Lung (tissue), 11 donors: ENCODE measurements at regions not wholly inside any gene's neighbourhood (a gene's known extent, or its start where the extent isn't known, plus 50 kb on each side); places are given as distances from the start of the nearest gene placed in this dataset.

Source experiments
- ATAC-seq: fragments of 200-7000 bp; cut with Tn5 transposase; one replicate; pipeline ENCODE4 v1.9.1; 2020; ENCODE audit warnings: moderate number of reproducible peaks; ENCODE audit not compliant: insufficient read depth, low FRiP score
- DNase-seq, 3 donors: peaks; one replicate each; pipeline ENCODE4 v3.0.0-alpha.2; 2013 to 2017
- H3K27ac ChIP-seq, 2 donors: one replicate each; pipeline ENCODE4 v1.5.1; 2013; ENCODE audit warnings: mild to moderate bottlenecking in 2 of 2, moderate library complexity in 2 of 2, control low read depth in 1 of 2, inconsistent platforms in 1 of 2, low read depth in 1 of 2, low read length in 1 of 2
- H3K27me3 ChIP-seq, 3 donors: one replicate each; pipeline ENCODE4 v1.5.1; 2013; ENCODE audit warnings: low read length in 2 of 3; ENCODE audit not compliant: control insufficient read depth in 3 of 3, insufficient read depth in 3 of 3
- H3K36me3 ChIP-seq, 4 donors: one replicate each; pipeline ENCODE4 v1.5.1; 2013; ENCODE audit warnings: low read length in 4 of 4, mild to moderate bottlenecking in 1 of 4, moderate library complexity in 1 of 4; ENCODE audit not compliant: control insufficient read depth in 4 of 4, insufficient read depth in 4 of 4
- H3K4me1 ChIP-seq, 5 donors: one replicate each; pipeline ENCODE4 v1.5.1; 2013; ENCODE audit warnings: low read length in 5 of 5, mild to moderate bottlenecking in 2 of 5, moderate library complexity in 1 of 5; ENCODE audit not compliant: control insufficient read depth in 5 of 5, insufficient read depth in 5 of 5
- H3K4me3 ChIP-seq: one replicate; pipeline ENCODE4 v1.5.1; 2013; ENCODE audit warnings: mild to moderate bottlenecking, control low read depth, moderate library complexity
- H3K9ac ChIP-seq, 2 donors: one replicate each; pipeline ENCODE4 v1.5.1; 2013; ENCODE audit warnings: low read length in 2 of 2, control low read depth in 1 of 2; ENCODE audit not compliant: insufficient read depth in 1 of 2
- H3K9me3 ChIP-seq, 4 donors: one replicate each; pipeline ENCODE4 v1.5.1; 2013; ENCODE audit warnings: low read length in 3 of 4, mild to moderate bottlenecking in 1 of 4, moderate library complexity in 1 of 4; ENCODE audit not compliant: control insufficient read depth in 4 of 4, insufficient read depth in 3 of 4
- WGBS, 2 donors: extraction: QIAGEN DNeasy Blood & Tissue Kit; methylation state at CpG; one replicate each; pipeline ENCODE4 v1.1.7; 2013; 5-methylcytosine and 5-hydroxymethylcytosine counted together
- TF ChIP-seq, protein P1 (sequence below): IDR thresholded peaks from 2 replicates; pipeline ENCODE4 v1.5.1; 2012; ENCODE audit warnings: mild to moderate bottlenecking; ENCODE audit errors: control extremely low read depth, extremely low read depth
- donor health status: control.
- donor health status: control.
- donor health status: Bipolar disorder and iron deficiency.
- donor health status: healthy.
- donor health status: DM: yes; HTN: yes; CAD: no.

DNA sequence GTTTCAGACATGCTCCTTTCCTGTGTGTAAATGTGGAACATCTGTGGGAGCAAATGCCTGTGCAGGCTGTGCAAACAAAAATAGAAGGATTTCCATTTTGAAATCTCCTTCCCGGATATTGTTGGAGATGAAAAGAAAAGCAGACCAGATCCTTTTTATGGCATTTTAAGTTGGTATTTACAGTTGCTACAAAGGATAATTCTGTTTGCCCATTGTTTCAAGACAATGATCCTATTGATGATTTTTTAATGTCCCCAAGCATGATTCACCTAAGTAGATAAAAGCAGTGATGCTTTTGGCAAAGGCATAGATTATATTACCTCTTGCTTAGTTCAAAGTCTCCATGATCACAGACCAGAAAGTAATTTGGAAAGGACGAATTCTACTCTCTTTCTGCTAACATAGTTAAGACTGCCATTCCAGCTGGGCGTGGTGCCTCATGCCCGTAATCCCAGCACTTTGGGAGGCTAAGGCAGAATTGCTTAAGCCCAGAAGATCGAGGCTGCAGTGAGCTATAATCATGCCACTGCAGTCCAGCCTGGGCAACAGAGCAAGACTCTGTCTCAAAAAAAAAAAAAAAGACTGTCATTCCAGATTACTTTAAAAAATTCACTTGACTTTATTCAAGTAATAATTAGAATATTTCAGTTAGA lies 209.6 kb upstream of the SLC39A10 start:
- DNase-seq (no peak), ATAC-seq (no peak)
- Histone ChIP-seq H3K9me3 (peaks cover 0 to 4% (median under 1%) of the 10 kb centered on the region in 4 donors), H3K4me3 (no peak overlapping the region), H3K36me3 (no peaks in the 10 kb centered on the region), H3K27ac (no peak overlapping the region), H3K27me3 (peaks cover 0 to 5% (median 0%) of the 10 kb centered on the region in 3 donors), H3K9ac (no peak overlapping the region), H3K4me1 (peaks cover 0 to 29% (median 5%) of the 10 kb centered on the region in 5 donors)
- 80 to 88% methylated on average over 5 of the region's 5 CpGs for WGBS, 2 donors
- TF ChIP-seq, protein P1, sequence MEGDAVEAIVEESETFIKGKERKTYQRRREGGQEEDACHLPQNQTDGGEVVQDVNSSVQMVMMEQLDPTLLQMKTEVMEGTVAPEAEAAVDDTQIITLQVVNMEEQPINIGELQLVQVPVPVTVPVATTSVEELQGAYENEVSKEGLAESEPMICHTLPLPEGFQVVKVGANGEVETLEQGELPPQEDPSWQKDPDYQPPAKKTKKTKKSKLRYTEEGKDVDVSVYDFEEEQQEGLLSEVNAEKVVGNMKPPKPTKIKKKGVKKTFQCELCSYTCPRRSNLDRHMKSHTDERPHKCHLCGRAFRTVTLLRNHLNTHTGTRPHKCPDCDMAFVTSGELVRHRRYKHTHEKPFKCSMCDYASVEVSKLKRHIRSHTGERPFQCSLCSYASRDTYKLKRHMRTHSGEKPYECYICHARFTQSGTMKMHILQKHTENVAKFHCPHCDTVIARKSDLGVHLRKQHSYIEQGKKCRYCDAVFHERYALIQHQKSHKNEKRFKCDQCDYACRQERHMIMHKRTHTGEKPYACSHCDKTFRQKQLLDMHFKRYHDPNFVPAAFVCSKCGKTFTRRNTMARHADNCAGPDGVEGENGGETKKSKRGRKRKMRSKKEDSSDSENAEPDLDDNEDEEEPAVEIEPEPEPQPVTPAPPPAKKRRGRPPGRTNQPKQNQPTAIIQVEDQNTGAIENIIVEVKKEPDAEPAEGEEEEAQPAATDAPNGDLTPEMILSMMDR: no peak

DNA sequence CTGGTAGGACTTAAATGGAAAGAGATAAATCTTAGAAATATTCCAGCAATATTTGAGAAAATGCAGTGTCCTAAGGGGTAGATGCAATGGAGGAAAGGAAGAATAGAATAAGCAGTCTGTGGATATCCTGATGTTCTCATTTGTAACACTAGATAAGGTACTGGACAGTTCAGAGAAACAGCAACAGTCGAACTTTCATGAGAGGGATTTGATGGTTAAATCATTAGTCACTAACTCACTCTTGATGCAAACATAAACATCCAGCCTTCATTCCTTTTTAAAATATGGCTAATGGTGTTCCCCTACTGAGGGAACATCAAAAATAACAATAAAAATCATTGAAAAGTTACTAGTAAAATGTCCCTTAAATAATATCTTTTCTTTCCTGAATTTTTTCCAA lies 211.4 kb upstream of the SLC39A10 start:
- H3K27me3 ChIP-seq: peaks cover 0 to 5% (median 0%) of the 10 kb centered on the region in 3 donors
- WGBS, 2 donors: 66 to 72% methylated on average over 1 of the region's 1 CpG
- peaks cover 0 to 17% (median 4%) of the 10 kb centered on the region in 5 donors for H3K4me1 ChIP-seq
- no peak overlapping the region for H3K9ac ChIP-seq
- ATAC-seq: no peak
- H3K27ac ChIP-seq: no peak overlapping the region
- H3K36me3 ChIP-seq: no peaks in the 10 kb centered on the region
- H3K9me3 ChIP-seq: peaks cover 0 to 10% (median 4%) of the 10 kb centered on the region in 4 donors
- H3K4me3 ChIP-seq: no peak overlapping the region
- no peak for DNase-seq
- TF ChIP-seq, protein P1: no peak

DNA sequence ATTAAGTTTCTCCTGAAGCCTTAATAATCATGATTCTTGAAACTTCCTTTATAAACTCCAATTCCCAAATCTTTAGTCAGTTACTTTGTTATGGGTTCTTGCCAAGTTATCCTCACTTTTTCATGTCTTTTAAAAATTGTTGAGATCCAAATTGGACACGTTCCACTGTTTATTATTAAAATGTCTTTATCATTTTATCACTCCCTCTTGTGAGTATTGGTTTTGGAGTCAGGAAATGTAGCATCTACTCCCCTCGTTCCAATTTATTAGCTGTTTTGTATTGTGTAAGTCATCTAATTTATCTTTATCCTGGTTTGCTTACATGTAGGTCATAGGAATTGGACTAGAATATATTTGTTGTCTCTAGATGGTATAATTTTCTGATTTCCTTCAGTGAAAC lies 213.1 kb upstream of the SLC39A10 start:
- TF ChIP-seq, protein P1: no peak
- ATAC-seq (no peak), DNase-seq (peak in 2 of 3 donors; percentile 59 to 64)
- peaks cover 0 to 12% (median 7%) of the 10 kb centered on the region in 4 donors for H3K9me3 ChIP-seq
- H3K9ac ChIP-seq: no peak overlapping the region
- 49 to 68% methylated on average over 2 of the region's 2 CpGs for WGBS, 2 donors
- peaks cover 0 to 12% (median 3%) of the 10 kb centered on the region in 5 donors for H3K4me1 ChIP-seq
- H3K36me3 ChIP-seq: no peaks in the 10 kb centered on the region
- peaks cover 0 to 5% (median 0%) of the 10 kb centered on the region in 3 donors for H3K27me3 ChIP-seq
- no peak overlapping the region for H3K27ac ChIP-seq
- H3K4me3 ChIP-seq: no peak overlapping the region
